ENCODE measurements at regions not wholly inside any gene's neighbourhood (a gene's known extent, or its start where the extent isn't known, plus 50 kb on each side); places are given as distances from the start of the nearest gene placed in this dataset.

DNA sequence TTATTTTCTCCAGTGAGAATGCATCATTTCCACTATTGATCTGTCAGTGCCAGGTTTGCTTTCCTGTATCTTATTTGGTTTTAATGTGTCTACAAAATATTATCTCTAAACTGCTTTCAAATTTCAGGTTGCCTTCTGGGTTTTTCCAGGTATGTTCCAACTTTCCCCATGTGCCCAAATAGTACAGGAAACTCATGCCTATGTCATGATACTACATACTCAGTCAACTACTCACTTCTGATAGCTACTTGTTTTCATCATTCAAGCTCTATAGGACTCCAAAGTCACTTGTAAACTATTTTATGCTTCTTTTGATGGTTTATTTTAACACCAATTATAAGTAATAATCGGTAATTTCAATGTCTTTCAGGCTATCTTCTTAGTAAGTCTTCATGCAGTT lies 134.8 kb upstream of the TTC14 start:
- no peak for TF ChIP-seq TAF1 (IDR thresholded peaks at IDR 0.05; ENCODE audit: low read depth)
- TF ChIP-seq, protein P1, sequence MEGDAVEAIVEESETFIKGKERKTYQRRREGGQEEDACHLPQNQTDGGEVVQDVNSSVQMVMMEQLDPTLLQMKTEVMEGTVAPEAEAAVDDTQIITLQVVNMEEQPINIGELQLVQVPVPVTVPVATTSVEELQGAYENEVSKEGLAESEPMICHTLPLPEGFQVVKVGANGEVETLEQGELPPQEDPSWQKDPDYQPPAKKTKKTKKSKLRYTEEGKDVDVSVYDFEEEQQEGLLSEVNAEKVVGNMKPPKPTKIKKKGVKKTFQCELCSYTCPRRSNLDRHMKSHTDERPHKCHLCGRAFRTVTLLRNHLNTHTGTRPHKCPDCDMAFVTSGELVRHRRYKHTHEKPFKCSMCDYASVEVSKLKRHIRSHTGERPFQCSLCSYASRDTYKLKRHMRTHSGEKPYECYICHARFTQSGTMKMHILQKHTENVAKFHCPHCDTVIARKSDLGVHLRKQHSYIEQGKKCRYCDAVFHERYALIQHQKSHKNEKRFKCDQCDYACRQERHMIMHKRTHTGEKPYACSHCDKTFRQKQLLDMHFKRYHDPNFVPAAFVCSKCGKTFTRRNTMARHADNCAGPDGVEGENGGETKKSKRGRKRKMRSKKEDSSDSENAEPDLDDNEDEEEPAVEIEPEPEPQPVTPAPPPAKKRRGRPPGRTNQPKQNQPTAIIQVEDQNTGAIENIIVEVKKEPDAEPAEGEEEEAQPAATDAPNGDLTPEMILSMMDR (IDR thresholded peaks at IDR 0.05; ENCODE audit: poor library complexity, severe bottlenecking) = no peak
- TF ChIP-seq MXI1 (conservative IDR thresholded peaks at IDR 0.05; ENCODE audit: poor library complexity, severe bottlenecking) = no peak
- TF ChIP-seq RAD21 (conservative IDR thresholded peaks at IDR 0.05) = no peak
